Fibroblast of mammary gland (primary cell): ENCODE measurements at regions not wholly inside any gene's neighbourhood (a gene's known extent, or its start where the extent isn't known, plus 50 kb on each side); places are given as distances from the start of the nearest gene placed in this dataset.

Source experiments
- DNase-seq: peaks from one replicate; pipeline ENCODE4 v3.0.0-alpha.2; 2010; ENCODE audit warnings: low read depth
- H3K4me3 ChIP-seq: 2 replicates; pipeline ENCODE4 v1.5.1; 2011; ENCODE audit warnings: low read depth, mild to moderate bottlenecking, low read length, moderate library complexity; ENCODE audit not compliant: control insufficient read depth
- TF ChIP-seq, protein P1 (sequence below): conservative IDR thresholded peaks from 2 replicates; pipeline ENCODE4 v1.5.1; 2011; ENCODE audit warnings: low read depth, low read length, inconsistent platforms; ENCODE audit not compliant: control insufficient read depth, insufficient read depth

DNA sequence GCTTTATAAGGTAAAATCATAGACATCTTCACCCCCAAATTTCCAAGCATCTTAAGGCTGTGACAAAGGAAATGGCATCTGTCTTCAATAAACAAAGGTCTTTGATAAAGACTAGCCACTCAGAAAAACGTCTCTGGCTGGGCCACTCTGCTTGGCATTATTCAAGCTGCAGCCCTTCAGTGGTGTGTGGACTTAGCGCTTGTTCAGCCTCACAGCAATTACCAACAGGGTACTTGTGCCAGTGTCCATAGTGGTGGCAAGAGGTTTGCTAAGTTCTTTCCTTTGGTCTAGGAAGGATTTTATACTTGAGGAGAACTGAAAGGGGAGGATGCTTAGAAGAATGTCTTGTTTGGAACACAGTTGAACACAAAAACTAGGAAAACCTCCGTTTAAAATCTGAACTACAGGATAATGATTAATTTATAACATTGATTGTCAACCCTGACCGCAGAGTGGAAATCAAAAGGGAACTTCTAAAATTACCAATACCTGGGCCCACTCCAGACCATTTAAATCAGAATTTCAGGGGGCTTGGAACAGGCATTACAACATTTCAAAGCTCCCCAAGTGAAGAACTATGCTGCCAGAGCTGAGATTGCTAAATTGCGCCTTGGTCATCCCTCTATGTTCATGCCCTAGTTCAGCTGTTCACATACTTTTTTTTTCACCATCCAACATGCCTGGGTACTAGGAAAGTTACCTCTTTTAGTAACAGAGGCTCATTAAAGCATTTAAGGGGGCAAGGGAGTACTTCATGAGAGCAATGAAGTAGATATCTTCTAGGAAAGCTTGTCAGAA is 378.5 kb downstream of the FRK start:
- TF ChIP-seq, protein P1, sequence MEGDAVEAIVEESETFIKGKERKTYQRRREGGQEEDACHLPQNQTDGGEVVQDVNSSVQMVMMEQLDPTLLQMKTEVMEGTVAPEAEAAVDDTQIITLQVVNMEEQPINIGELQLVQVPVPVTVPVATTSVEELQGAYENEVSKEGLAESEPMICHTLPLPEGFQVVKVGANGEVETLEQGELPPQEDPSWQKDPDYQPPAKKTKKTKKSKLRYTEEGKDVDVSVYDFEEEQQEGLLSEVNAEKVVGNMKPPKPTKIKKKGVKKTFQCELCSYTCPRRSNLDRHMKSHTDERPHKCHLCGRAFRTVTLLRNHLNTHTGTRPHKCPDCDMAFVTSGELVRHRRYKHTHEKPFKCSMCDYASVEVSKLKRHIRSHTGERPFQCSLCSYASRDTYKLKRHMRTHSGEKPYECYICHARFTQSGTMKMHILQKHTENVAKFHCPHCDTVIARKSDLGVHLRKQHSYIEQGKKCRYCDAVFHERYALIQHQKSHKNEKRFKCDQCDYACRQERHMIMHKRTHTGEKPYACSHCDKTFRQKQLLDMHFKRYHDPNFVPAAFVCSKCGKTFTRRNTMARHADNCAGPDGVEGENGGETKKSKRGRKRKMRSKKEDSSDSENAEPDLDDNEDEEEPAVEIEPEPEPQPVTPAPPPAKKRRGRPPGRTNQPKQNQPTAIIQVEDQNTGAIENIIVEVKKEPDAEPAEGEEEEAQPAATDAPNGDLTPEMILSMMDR: no peak
- no peak for DNase-seq
- H3K4me3 ChIP-seq: no peak overlapping the region

DNA sequence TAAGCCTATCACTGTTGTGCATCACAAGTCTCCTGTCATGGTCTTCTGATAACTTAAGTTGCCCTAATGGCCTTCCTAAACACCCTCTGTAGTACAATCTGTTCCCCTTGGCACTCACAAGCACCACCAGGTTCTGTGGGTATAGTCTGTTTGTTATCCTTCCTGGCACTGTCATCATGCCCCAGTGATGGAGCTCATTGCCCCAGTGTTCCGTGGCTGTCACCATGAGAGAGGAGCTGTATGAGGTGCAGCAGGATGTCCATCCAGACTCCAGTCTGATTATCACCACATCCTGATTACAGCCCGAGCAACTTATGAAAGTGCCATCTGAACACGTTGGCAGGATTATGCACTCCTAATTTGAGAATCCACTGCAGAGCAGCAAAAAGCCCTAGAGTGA is 380.1 kb downstream of the FRK start:
- DNase-seq: no peak
- no peak overlapping the region for H3K4me3 ChIP-seq
- TF ChIP-seq, protein P1: no peak

DNA sequence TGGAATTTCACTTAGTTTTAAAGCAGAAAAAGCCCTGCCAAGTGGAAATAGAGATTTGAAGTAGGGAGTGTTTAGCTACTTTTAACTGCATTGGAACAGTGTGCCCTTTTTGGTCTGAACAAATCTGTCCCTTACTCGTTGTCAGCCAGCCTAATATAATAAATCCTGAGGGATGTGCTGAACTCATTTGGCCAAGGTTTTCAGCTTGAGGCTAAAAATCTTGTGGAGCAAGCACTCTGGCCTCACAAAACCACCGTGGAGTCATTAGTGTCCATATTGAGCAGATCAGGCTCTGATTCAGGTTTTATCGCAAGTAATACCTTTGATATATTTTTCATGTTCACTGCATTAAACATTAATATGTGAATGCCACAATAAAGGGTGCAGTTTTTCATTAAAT is 383.5 kb downstream of the FRK start:
- H3K4me3 ChIP-seq: no peak overlapping the region
- TF ChIP-seq, protein P1: no peak
- no peak for DNase-seq

DNA sequence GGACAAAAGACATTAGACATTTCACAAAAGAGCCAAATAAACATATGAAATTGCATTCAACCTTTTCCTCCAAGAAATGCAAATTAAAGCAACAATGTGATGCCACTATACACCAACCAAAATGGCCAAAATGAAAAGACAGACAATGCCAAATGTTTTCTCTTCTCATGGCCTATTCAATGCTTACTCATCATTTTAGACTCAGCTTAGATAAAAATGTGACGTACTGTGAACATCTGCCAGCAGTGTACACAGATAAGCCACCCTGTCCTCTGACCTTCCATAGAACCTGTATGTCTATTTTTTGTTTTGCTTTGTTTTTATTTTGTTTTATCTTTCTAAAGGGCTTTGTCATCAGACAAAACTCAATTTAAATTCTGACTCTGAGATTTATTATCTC is 385.2 kb downstream of the FRK start:
- no peak for DNase-seq
- TF ChIP-seq, protein P1: no peak
- H3K4me3 ChIP-seq: no peak overlapping the region

DNA sequence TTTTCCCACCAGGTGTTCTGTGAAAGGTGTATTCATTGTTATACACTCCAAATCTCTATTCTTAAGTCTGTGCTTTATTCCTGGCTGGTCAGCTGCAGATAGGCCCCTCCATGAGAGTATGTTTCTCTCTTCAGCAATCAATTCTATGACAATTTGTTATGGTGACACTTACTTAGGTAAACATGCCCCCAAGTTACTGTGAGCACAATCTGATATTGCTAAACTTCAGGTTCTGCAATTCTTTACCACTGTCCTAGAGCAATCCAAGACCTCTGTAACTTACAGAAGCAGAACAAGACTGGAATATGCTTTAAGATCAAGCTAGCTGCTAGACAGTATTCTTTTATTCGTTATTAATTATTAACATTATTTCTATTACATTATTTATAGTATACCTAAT is 391.9 kb downstream of the FRK start:
- no peak overlapping the region for H3K4me3 ChIP-seq
- no peak for DNase-seq
- TF ChIP-seq, protein P1: no peak

DNA sequence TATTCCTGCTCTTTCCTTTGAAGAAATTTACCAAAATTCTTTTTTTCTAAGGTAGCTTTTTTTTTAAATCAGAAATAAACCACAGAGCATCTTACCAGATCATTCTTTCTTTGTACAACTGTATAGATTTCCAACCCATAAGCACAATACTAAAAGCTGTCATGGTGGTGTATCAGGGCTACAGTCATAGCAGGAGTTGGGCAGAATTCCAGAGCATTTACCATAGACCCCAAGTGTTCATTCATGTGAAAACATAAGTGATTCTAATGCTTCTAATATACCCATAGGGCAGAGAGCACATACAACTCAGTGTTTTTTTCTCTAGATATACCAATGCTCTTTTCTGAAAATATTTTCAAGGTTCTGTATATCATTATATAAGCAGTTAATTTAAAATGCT is 392.5 kb downstream of the FRK start:
- TF ChIP-seq, protein P1: no peak
- no peak overlapping the region for H3K4me3 ChIP-seq
- DNase-seq: no peak
